ENCODE measurements at regions not wholly inside any gene's neighbourhood (a gene's known extent, or its start where the extent isn't known, plus 50 kb on each side); places are given as distances from the start of the nearest gene placed in this dataset.

DNA sequence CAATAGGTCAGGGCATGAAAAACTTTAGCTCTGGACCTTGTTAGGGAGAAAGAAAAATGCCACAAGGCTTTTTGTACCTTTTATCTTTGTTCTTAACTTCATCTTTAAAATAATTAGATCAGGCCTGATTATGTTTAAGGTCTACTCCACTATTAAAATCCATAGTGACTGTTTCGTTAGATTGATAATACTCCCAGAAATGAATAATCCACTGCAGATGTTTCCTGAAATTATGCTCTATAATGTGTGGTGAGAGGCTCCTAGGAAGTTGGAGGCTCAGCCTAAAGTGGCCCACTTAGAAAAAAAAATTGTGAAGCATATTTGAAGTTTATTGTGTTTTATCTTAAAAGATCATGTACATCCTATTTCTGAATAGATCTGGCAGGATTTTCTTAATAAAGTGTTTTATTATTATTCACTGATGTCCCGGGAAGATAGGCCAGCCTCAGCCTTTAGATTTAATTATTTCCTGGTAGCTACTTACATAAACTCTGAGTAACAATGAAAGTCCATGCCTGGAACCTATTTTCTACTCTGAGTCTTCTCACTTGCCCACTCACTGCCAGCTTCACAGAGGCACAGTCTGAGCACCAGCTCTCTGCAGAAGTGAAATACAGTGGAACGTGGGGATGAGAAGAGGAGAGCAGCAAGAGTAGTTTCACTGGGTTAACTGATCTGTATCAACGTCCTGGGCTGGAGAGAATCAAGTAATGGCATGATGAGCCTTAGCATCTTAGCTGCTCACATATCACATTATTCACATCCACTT lies 126.8 kb upstream of the TMEM170B start:
- H3K4me3 Mint-ChIP-seq, result no peak overlapping the region
- H3K4me1 Mint-ChIP-seq, result peaks cover 7% of the 10 kb centered on the region
- POLR2A ChIA-PET, result no interaction called here
- no peak for DNase-seq (ENCODE audit: low spot score)
- no peak overlapping the region for H3K27ac Mint-ChIP-seq
- no peak for ATAC-seq
- H3K27me3 Mint-ChIP-seq (ENCODE audit: low read depth), result no peaks in the 10 kb centered on the region
- H3K9me3 Mint-ChIP-seq, result peaks cover 4% of the 10 kb centered on the region
- CTCF ChIA-PET, result no interaction called here
- TF ChIP-seq NR3C1 (CRISPR knock-in tag; conservative IDR thresholded peaks at IDR 0.05; ENCODE audit: low read depth) (no peak), OVOL2 (CRISPR knock-in tag; IDR thresholded peaks at IDR 0.05; ENCODE audit: borderline replicate concordance) (no peak), ATF1 (CRISPR knock-in tag; IDR thresholded peaks at IDR 0.05) (no peak), MLX (CRISPR knock-in tag; IDR thresholded peaks at IDR 0.05) (no peak), ESRRA (CRISPR knock-in tag; IDR thresholded peaks at IDR 0.05; ENCODE audit: borderline replicate concordance) (no peak), NR2C2 (CRISPR knock-in tag; IDR thresholded peaks at IDR 0.05) (no peak), JAZF1 (CRISPR knock-in tag; IDR thresholded peaks at IDR 0.05) (no peak), USF1 (CRISPR knock-in tag; IDR thresholded peaks at IDR 0.05) (no peak)
- TF ChIP-seq, protein P1, sequence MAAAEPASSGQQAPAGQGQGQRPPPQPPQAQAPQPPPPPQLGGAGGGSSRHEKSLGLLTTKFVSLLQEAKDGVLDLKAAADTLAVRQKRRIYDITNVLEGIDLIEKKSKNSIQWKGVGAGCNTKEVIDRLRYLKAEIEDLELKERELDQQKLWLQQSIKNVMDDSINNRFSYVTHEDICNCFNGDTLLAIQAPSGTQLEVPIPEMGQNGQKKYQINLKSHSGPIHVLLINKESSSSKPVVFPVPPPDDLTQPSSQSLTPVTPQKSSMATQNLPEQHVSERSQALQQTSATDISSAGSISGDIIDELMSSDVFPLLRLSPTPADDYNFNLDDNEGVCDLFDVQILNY (CRISPR knock-in tag; IDR thresholded peaks at IDR 0.05), result no peak
- H3K36me3 Mint-ChIP-seq, result no peaks in the 10 kb centered on the region

DNA sequence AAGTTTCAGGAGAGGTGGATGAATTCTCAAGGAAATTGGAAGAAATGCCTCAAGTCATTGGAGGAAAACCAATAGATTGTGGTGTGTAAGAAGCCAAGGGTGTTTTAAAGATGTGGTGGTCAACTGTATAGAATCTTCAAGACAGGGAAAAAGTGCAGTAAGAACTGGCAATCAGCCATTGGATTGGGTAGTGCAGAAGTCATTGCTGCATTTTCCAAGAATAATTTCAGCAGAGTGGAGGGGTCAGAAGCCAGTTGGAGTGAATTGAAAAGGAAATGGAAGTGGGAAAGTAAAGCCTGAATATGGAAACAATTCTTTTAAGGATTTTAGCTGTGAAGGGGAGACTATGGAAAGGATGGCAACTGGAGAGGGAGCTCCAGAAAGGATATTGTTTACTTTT lies 128.2 kb upstream of the TMEM170B start:
- Mint-ChIP-seq H3K4me3 (no peak overlapping the region), H3K4me1 (peaks cover 10% of the 10 kb centered on the region), H3K27ac (no peak overlapping the region), H3K9me3 (peaks cover 4% of the 10 kb centered on the region), H3K27me3 (ENCODE audit: low read depth) (no peaks in the 10 kb centered on the region), H3K36me3 (no peaks in the 10 kb centered on the region)
- ATAC-seq (no peak), DNase-seq (ENCODE audit: low spot score) (no peak)
- ChIA-PET CTCF (no interaction called here), POLR2A (no interaction called here)
- TF ChIP-seq MYBL2 (CRISPR knock-in tag; IDR thresholded peaks at IDR 0.05), result no peak
- TF ChIP-seq, protein P2, sequence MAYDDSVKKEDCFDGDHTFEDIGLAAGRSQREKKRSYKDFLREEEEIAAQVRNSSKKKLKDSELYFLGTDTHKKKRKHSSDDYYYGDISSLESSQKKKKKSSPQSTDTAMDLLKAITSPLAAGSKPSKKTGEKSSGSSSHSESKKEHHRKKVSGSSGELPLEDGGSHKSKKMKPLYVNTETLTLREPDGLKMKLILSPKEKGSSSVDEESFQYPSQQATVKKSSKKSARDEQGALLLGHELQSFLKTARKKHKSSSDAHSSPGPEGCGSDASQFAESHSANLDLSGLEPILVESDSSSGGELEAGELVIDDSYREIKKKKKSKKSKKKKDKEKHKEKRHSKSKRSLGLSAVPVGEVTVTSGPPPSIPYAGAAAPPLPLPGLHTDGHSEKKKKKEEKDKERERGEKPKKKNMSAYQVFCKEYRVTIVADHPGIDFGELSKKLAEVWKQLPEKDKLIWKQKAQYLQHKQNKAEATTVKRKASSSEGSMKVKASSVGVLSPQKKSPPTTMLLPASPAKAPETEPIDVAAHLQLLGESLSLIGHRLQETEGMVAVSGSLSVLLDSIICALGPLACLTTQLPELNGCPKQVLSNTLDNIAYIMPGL (CRISPR knock-in tag; IDR thresholded peaks at IDR 0.05), result no peak
- TF ChIP-seq, protein P3, sequence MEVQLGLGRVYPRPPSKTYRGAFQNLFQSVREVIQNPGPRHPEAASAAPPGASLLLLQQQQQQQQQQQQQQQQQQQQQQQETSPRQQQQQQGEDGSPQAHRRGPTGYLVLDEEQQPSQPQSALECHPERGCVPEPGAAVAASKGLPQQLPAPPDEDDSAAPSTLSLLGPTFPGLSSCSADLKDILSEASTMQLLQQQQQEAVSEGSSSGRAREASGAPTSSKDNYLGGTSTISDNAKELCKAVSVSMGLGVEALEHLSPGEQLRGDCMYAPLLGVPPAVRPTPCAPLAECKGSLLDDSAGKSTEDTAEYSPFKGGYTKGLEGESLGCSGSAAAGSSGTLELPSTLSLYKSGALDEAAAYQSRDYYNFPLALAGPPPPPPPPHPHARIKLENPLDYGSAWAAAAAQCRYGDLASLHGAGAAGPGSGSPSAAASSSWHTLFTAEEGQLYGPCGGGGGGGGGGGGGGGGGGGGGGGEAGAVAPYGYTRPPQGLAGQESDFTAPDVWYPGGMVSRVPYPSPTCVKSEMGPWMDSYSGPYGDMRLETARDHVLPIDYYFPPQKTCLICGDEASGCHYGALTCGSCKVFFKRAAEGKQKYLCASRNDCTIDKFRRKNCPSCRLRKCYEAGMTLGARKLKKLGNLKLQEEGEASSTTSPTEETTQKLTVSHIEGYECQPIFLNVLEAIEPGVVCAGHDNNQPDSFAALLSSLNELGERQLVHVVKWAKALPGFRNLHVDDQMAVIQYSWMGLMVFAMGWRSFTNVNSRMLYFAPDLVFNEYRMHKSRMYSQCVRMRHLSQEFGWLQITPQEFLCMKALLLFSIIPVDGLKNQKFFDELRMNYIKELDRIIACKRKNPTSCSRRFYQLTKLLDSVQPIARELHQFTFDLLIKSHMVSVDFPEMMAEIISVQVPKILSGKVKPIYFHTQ (CRISPR knock-in tag; IDR thresholded peaks at IDR 0.05), result no peak
- TF ChIP-seq ZNF121 (CRISPR knock-in tag; IDR thresholded peaks at IDR 0.05), result no peak
- no peak for TF ChIP-seq OVOL2 (CRISPR knock-in tag; IDR thresholded peaks at IDR 0.05; ENCODE audit: borderline replicate concordance)

GRCh38 chr6:11407414-11407813 lies 130.1 kb upstream of the TMEM170B start:
- Mint-ChIP-seq H3K36me3 (no peaks in the 10 kb centered on the region; the same call in 1 of the 2 replicates), H3K27me3 (ENCODE audit: low read depth) (no peaks in the 10 kb centered on the region), H3K4me1 (peaks cover 12% of the 10 kb centered on the region), H3K9me3 (peaks cover 11% of the 10 kb centered on the region), H3K27ac (no peak overlapping the region), H3K4me3 (no peak overlapping the region)
- ChIA-PET CTCF (no interaction called here), POLR2A (no interaction called here)
- DNase-seq (ENCODE audit: low spot score), result no peak
- no peak for ATAC-seq
- TF ChIP-seq ZNF263 (CRISPR knock-in tag; IDR thresholded peaks at IDR 0.05; ENCODE audit: low read depth), result no peak
- TF ChIP-seq E2F1 (CRISPR knock-in tag; IDR thresholded peaks at IDR 0.05), result no peak
- no peak for TF ChIP-seq E2F4 (CRISPR knock-in tag; IDR thresholded peaks at IDR 0.05; ENCODE audit: borderline replicate concordance, low read depth)
- no peak for TF ChIP-seq FOXJ3 (CRISPR knock-in tag; IDR thresholded peaks at IDR 0.05; ENCODE audit: borderline replicate concordance)
- TF ChIP-seq RORB (CRISPR knock-in tag; IDR thresholded peaks at IDR 0.05), result no peak
- no peak for TF ChIP-seq ZNF317 (CRISPR knock-in tag; IDR thresholded peaks at IDR 0.05; ENCODE audit: borderline replicate concordance, low read depth)
- TF ChIP-seq TP53 (CRISPR knock-in tag; IDR thresholded peaks at IDR 0.05), result no peak
- no peak for TF ChIP-seq JAZF1 (CRISPR knock-in tag; IDR thresholded peaks at IDR 0.05)
- no peak for TF ChIP-seq NFE2L1 (CRISPR knock-in tag; IDR thresholded peaks at IDR 0.05)
- no peak for TF ChIP-seq NR1H2 (CRISPR knock-in tag; IDR thresholded peaks at IDR 0.05)
- no peak for TF ChIP-seq GABPB1 (CRISPR knock-in tag; IDR thresholded peaks at IDR 0.05)

Measured in WTC11 (cell line).